T-cell (primary cell): ENCODE measurements at regions not wholly inside any gene's neighbourhood (a gene's known extent, or its start where the extent isn't known, plus 50 kb on each side); places are given as distances from the start of the nearest gene placed in this dataset.

Experiments
- ATAC-seq, 4 experiments: fragments of 200-7000 bp in 3 of 4; fragments of 150-1000 bp in 1 of 4; cut with Tn5 transposase; replicated peaks in 1 of 4; 1 replicate in 3 of 4; 2 replicates in 1 of 4; pipeline ENCODE4 v1.10.0; 2021; ENCODE audit warnings: moderate library complexity in 3 of 4, mild to moderate bottlenecking in 2 of 4, moderate number of reproducible peaks in 1 of 4
- CTCF ChIA-PET, 2 donors: fragments of 300-600 bp; sonication (Branson Sonifier 250); formaldehyde crosslinking; loops; one replicate each; lab custom pipeline; 2022; ENCODE audit warnings: antibody characterized with exemption in 2 of 2; lab: Charles Lee
- POLR2A ChIA-PET, 2 donors: fragments of 300-600 bp; sonication (Branson Sonifier 250); formaldehyde crosslinking; loops; one replicate each; lab custom pipeline; 2022; ENCODE audit warnings: antibody characterized with exemption in 2 of 2; lab: Charles Lee
- DNase-seq, 35 experiments: peaks; one replicate each; pipeline versions ENCODE4 v3.0.0 to v3.0.0-alpha.2; 2013 to 2023
- H3K27ac ChIP-seq: one replicate; pipeline ENCODE4 v1.5.1; 2013; ENCODE audit warnings: low read length
- H3K27me3 ChIP-seq, 2 experiments: replicated peaks in 1 of 2; 1 replicate in 1 of 2; 2 replicates in 1 of 2; pipeline versions ENCODE4 v1.6.1 to v1.7.0; 2013; ENCODE audit warnings: low read length in 1 of 2, mixed read lengths in 1 of 2; ENCODE audit not compliant: control insufficient read depth in 2 of 2, insufficient read depth in 2 of 2; ENCODE audit errors: extremely low read depth in 1 of 2
- H3K36me3 ChIP-seq, 2 donors: 1 replicate in 1 of 2; 2 replicates in 1 of 2; pipeline versions ENCODE4 v1.6.1 to v1.7.0; 2013; ENCODE audit warnings: low read length in 1 of 2; ENCODE audit not compliant: control insufficient read depth in 2 of 2, insufficient read depth in 1 of 2; ENCODE audit errors: extremely low read depth in 1 of 2
- H3K4me1 ChIP-seq, 2 experiments: 1 replicate in 1 of 2; 2 replicates in 1 of 2; pipeline versions ENCODE4 v1.6.1 to v1.7.0; 2013; ENCODE audit warnings: low read length in 2 of 2, mixed read lengths in 1 of 2; ENCODE audit not compliant: insufficient read depth in 2 of 2, control insufficient read depth in 1 of 2; ENCODE audit errors: extremely low read depth in 1 of 2
- H3K4me3 ChIP-seq, 2 donors: 1 replicate in 1 of 2; 2 replicates in 1 of 2; pipeline versions ENCODE4 v1.5.1 to v1.7.0; 2013; ENCODE audit warnings: mild to moderate bottlenecking in 2 of 2, low read length in 1 of 2, moderate library complexity in 1 of 2; ENCODE audit not compliant: control insufficient read depth in 1 of 2; ENCODE audit errors: extremely low read depth in 1 of 2
- H3K9me3 ChIP-seq: 2 replicates; pipeline ENCODE4 v1.7.0; 2013
- H3K27ac Mint-ChIP-seq, 2 donors: one replicate each; pipeline ENCODE4 v1.8.0; 2020 to 2021; ENCODE audit warnings: mild to moderate bottlenecking in 2 of 2, mixed read lengths in 2 of 2
- H3K27me3 Mint-ChIP-seq, 2 donors: one replicate each; pipeline ENCODE4 v1.8.0; 2021 to 2022; ENCODE audit warnings: mixed read lengths in 2 of 2
- H3K36me3 Mint-ChIP-seq: one replicate; pipeline ENCODE4 v1.8.0; 2021; ENCODE audit warnings: mixed read lengths
- H3K4me1 Mint-ChIP-seq, 3 donors: one replicate each; pipeline ENCODE4 v1.8.0; 2020 to 2022; ENCODE audit warnings: mixed read lengths in 3 of 3, mild to moderate bottlenecking in 1 of 3
- H3K4me3 Mint-ChIP-seq, 3 donors: one replicate each; pipeline ENCODE4 v1.8.0; 2020 to 2022; ENCODE audit warnings: mild to moderate bottlenecking in 3 of 3, mixed read lengths in 3 of 3, moderate library complexity in 3 of 3
- H3K9me3 Mint-ChIP-seq, 3 donors: one replicate each; pipeline ENCODE4 v1.8.0; 2020 to 2022; ENCODE audit warnings: mixed read lengths in 3 of 3
- WGBS: methylation state at CpG from one replicate; pipeline ENCODE4 v1.1.5; 2013; ENCODE audit warnings: missing lambda C conversion rate; ENCODE audit not compliant: insufficient coverage; 5-methylcytosine and 5-hydroxymethylcytosine counted together

GRCh38 chr9:95764533-95765319 lies 110.8 kb upstream of the ERCC6L2 start:
- H3K9me3 ChIP-seq, result no peaks in the 10 kb centered on the region
- Mint-ChIP-seq H3K4me1 (no peaks in the 10 kb centered on the region), H3K27me3 (peaks cover 0 to 7% of the 10 kb centered on the region in 2 donors), H3K36me3 (no peaks in the 10 kb centered on the region), H3K4me3 (no peak overlapping the region), H3K9me3 (no peaks in the 10 kb centered on the region), H3K27ac (peak overlapping the region in 1 of 2 donors; percentile 12)
- no peak for DNase-seq
- H3K27me3 ChIP-seq, result peaks cover 0 to 5% of the 10 kb centered on the region in 2 experiments
- no peak overlapping the region for H3K4me3 ChIP-seq
- H3K27ac ChIP-seq, result no peak overlapping the region
- WGBS, result 86% methylated on average over 9 of the region's 19 CpGs
- CTCF ChIA-PET, result no interaction called here
- no peak for ATAC-seq
- no peaks in the 10 kb centered on the region for H3K36me3 ChIP-seq
- H3K4me1 ChIP-seq, result peaks cover 0 to 5% of the 10 kb centered on the region in 2 experiments
- POLR2A ChIA-PET, result no interaction called here

GRCh38 chr9:95763983-95764382 lies 111.5 kb upstream of the ERCC6L2 start:
- H3K4me1 Mint-ChIP-seq, result no peaks in the 10 kb centered on the region
- no peak for ATAC-seq
- WGBS, result 80% methylated on average over 1 of the region's 2 CpGs

GRCh38 chr9:95763006-95763405 lies 112.5 kb upstream of the ERCC6L2 start:
- no peaks in the 10 kb centered on the region for H3K36me3 Mint-ChIP-seq
- Histone ChIP-seq H3K36me3 (no peaks in the 10 kb centered on the region), H3K27ac (no peak overlapping the region), H3K27me3 (no peaks in the 10 kb centered on the region), H3K4me3 (no peak overlapping the region), H3K9me3 (no peaks in the 10 kb centered on the region), H3K4me1 (peaks cover 0 to 5% of the 10 kb centered on the region in 2 experiments)
- H3K4me1 Mint-ChIP-seq, result no peaks in the 10 kb centered on the region
- H3K27me3 Mint-ChIP-seq, result peaks cover 0 to 2% of the 10 kb centered on the region in 2 donors
- no peak for DNase-seq
- H3K4me3 Mint-ChIP-seq, result no peak overlapping the region
- ChIA-PET POLR2A (no interaction called here), CTCF (no interaction called here)
- H3K27ac Mint-ChIP-seq, result no peak overlapping the region
- no peak for ATAC-seq
- whole genome bisulfite sequencing, result 100% methylated on average over 1 of the region's 3 CpGs
- no peaks in the 10 kb centered on the region for H3K9me3 Mint-ChIP-seq

More at GRCh38 chr9:95763983-95764382, 111.5 kb upstream of the ERCC6L2 start:
- POLR2A ChIA-PET, result no interaction called here
- no peak for DNase-seq
- H3K36me3 Mint-ChIP-seq, result no peaks in the 10 kb centered on the region
- no peak overlapping the region for H3K4me3 Mint-ChIP-seq
- CTCF ChIA-PET, result no interaction called here
- Histone ChIP-seq H3K4me1 (peaks cover 0 to 5% of the 10 kb centered on the region in 2 experiments), H3K4me3 (no peak overlapping the region), H3K27me3 (no peaks in the 10 kb centered on the region), H3K36me3 (no peaks in the 10 kb centered on the region), H3K9me3 (no peaks in the 10 kb centered on the region), H3K27ac (no peak overlapping the region)
- H3K9me3 Mint-ChIP-seq, result no peaks in the 10 kb centered on the region
- no peak overlapping the region for H3K27ac Mint-ChIP-seq
- H3K27me3 Mint-ChIP-seq, result peaks cover 0 to 2% of the 10 kb centered on the region in 2 donors

GRCh38 chr9:95762322-95762721 lies 113.2 kb upstream of the ERCC6L2 start:
- Mint-ChIP-seq H3K27ac (no peak overlapping the region), H3K36me3 (no peaks in the 10 kb centered on the region), H3K9me3 (no peaks in the 10 kb centered on the region), H3K4me3 (no peak overlapping the region), H3K4me1 (no peaks in the 10 kb centered on the region), H3K27me3 (peaks cover 0 to 2% of the 10 kb centered on the region in 2 donors)
- no peaks in the 10 kb centered on the region for H3K27me3 ChIP-seq
- no peaks in the 10 kb centered on the region for H3K9me3 ChIP-seq
- H3K4me3 ChIP-seq, result no peak overlapping the region
- H3K4me1 ChIP-seq, result peaks cover 0 to 5% of the 10 kb centered on the region in 2 experiments
- ATAC-seq (peak in 1 of 4 experiments; percentile 37), DNase-seq (peak in 1 of 35 experiments; percentile 10)
- no peaks in the 10 kb centered on the region for H3K36me3 ChIP-seq
- ChIA-PET POLR2A (no interaction called here), CTCF (interaction anchor here in 1 of 2 donors (0.6 kb wide), 1 partner anchor 32 kb away, joined by 4 read pairs; no protein-coding TSS in a partner anchor)
- no peak overlapping the region for H3K27ac ChIP-seq
- 58% methylated on average over 2 of the region's 6 CpGs for WGBS

GRCh38 chr9:95760791-95761190 lies 114.7 kb upstream of the ERCC6L2 start:
- no peak overlapping the region for H3K27ac ChIP-seq
- no peak overlapping the region for H3K4me3 ChIP-seq
- H3K36me3 Mint-ChIP-seq, result no peaks in the 10 kb centered on the region
- H3K4me3 Mint-ChIP-seq, result no peak overlapping the region
- H3K27me3 Mint-ChIP-seq, result peaks cover 0 to 2% of the 10 kb centered on the region in 2 donors
- H3K4me1 Mint-ChIP-seq, result no peaks in the 10 kb centered on the region
- ATAC-seq (no peak), DNase-seq (no peak)
- no peaks in the 10 kb centered on the region for H3K36me3 ChIP-seq
- no peaks in the 10 kb centered on the region for H3K27me3 ChIP-seq
- H3K9me3 ChIP-seq, result no peaks in the 10 kb centered on the region
- ChIA-PET CTCF (no interaction called here), POLR2A (no interaction called here)
- WGBS, result 94% methylated on average over 5 of the region's 8 CpGs
- no peaks in the 10 kb centered on the region for H3K9me3 Mint-ChIP-seq
- H3K27ac Mint-ChIP-seq, result no peak overlapping the region
- H3K4me1 ChIP-seq, result peaks cover 0 to 5% of the 10 kb centered on the region in 2 experiments

GRCh38 chr9:95757439-95757838 lies 118.1 kb upstream of the ERCC6L2 start:
- Histone ChIP-seq H3K27ac (no peak overlapping the region), H3K9me3 (no peaks in the 10 kb centered on the region), H3K36me3 (no peaks in the 10 kb centered on the region), H3K27me3 (peaks cover 0 to 7% of the 10 kb centered on the region in 2 experiments), H3K4me1 (peaks cover 0 to 5% of the 10 kb centered on the region in 2 experiments), H3K4me3 (no peak overlapping the region)
- ATAC-seq (no peak), DNase-seq (no peak)
- Mint-ChIP-seq H3K9me3 (no peaks in the 10 kb centered on the region), H3K27ac (no peak overlapping the region), H3K4me3 (no peak overlapping the region), H3K4me1 (peaks cover 0 to 7% (median 0%) of the 10 kb centered on the region in 3 donors), H3K36me3 (no peaks in the 10 kb centered on the region), H3K27me3 (no peaks in the 10 kb centered on the region)
- ChIA-PET POLR2A (no interaction called here), CTCF (no interaction called here)
- 83% methylated on average over 1 of the region's 6 CpGs for WGBS
